ENCODE measurements at regions not wholly inside any gene's neighbourhood (a gene's known extent, or its start where the extent isn't known, plus 50 kb on each side); places are given as distances from the start of the nearest gene placed in this dataset.

- TF ChIP-seq CTCF (conservative IDR thresholded peaks at IDR 0.05 in 1 of 2, IDR thresholded peaks at IDR 0.05 in 1 of 2; ENCODE audit: extremely low read depth in 1 of 2, insufficient read depth in 1 of 2, low read depth in 1 of 2, low read length in 2 of 2) (no peak), EZH2 (IDR thresholded peaks at IDR 0.05; ENCODE audit: borderline replicate concordance, low read length) (no peak)
These were observed 586.9 kb downstream of the TLE4 start for GRCh38 chr9:80158554-80159170.

All from mammary epithelial cell (primary cell).